Heart right ventricle (tissue), 16 donors: ENCODE measurements at regions not wholly inside any gene's neighbourhood (a gene's known extent, or its start where the extent isn't known, plus 50 kb on each side); places are given as distances from the start of the nearest gene placed in this dataset.

Experiments used
- ATAC-seq, 8 donors: fragments of 200-7000 bp; cut with Tn5 transposase; one replicate each; pipeline ENCODE4 v1.9.1; 2020; ENCODE audit warnings: mild to moderate bottlenecking in 8 of 8, moderate library complexity in 8 of 8, moderate number of reproducible peaks in 1 of 8
- DNase-seq, 2 donors: peaks; one replicate each; pipeline ENCODE4 v3.0.0-alpha.2; 2020
- H3K27ac ChIP-seq, 10 donors: fragments of 200-600 bp; sonication (generic) in 2 of 10; one replicate each; pipeline versions ENCODE4 v1.5.0 to v1.8.0; 2020 to 2022; ENCODE audit warnings: mild to moderate bottlenecking in 3 of 10
- H3K27me3 ChIP-seq, 7 donors: fragments of 200-600 bp; one replicate each; pipeline ENCODE4 v1.8.0; 2021 to 2022; ENCODE audit warnings: mild to moderate bottlenecking in 2 of 7
- H3K36me3 ChIP-seq, 9 donors: fragments of 200-600 bp; sonication (generic) in 1 of 9; one replicate each; pipeline versions ENCODE4 v1.5.0 to v1.8.0; 2020 to 2022; ENCODE audit warnings: mild to moderate bottlenecking in 2 of 9
- H3K4me1 ChIP-seq, 9 donors: fragments of 200-600 bp; sonication (generic) in 1 of 9; one replicate each; pipeline versions ENCODE4 v1.5.0 to v1.8.0; 2020 to 2022; ENCODE audit warnings: mild to moderate bottlenecking in 4 of 9
- H3K4me3 ChIP-seq, 10 donors: fragments of 200-600 bp; sonication (generic) in 2 of 10; one replicate each; pipeline versions ENCODE4 v1.5.0 to v1.8.0; 2020 to 2022; ENCODE audit warnings: mild to moderate bottlenecking in 7 of 10, moderate library complexity in 2 of 10
- H3K9me3 ChIP-seq, 11 donors: fragments of 200-600 bp in 10 of 11; sonication (generic) in 2 of 11; one replicate each; pipeline versions ENCODE4 v1.5.0 to v1.8.0; 2013 to 2022; ENCODE audit warnings: mild to moderate bottlenecking in 2 of 11, control low read depth in 1 of 11, moderate library complexity in 1 of 11
- CTCF ChIP-seq, 9 donors: fragments of 200-600 bp; sonication (generic) in 2 of 9; IDR thresholded peaks; one replicate each; pipeline versions ENCODE4 v1.5.0 to v1.8.0; 2021 to 2022; ENCODE audit warnings: antibody characterized with exemption in 9 of 9, mild to moderate bottlenecking in 5 of 9, moderate library complexity in 1 of 9
- WGBS, 2 donors: extraction: QIAGEN DNeasy Blood & Tissue Kit; methylation state at CpG; one replicate each; pipeline ENCODE4 v1.1.7; 2013; ENCODE audit warnings: inconsistent platforms in 1 of 2; 5-methylcytosine and 5-hydroxymethylcytosine counted together
- intact Hi-C, 10 donors: fragments of 100-400 bp; cut with DNase I; formaldehyde crosslinking; loops; one replicate each; pipeline versions ENCODE4 v1.11.1 to v1.14.2; 2022
- donor health status: Arrhythmogenic right ventricular cardiomyopathy.
- donor health status: ischemic (EF 13 %, LVEDD 7.1; RV severe dilation, severe dysfunction).
- donor health status: healthy with polysubstance abuse.
- donor health status: DM: no; HTN: yes; CAD: no.
- donor health status: DM: no; HTN: no; CAD: no.
- donor health status: ischemic (EF 25% LVEDD 6.9; RV normal size, moderate dysfunction).
- donor health status: ischemic (EF 25% LVEDD 5.7; RV mildly dilated, moderate dysfunction).
- donor health status: healthy.
- donor health status: DM: yes; HTN: yes; CAD: no.
- donor health status: Ischemic cardiomyopathy.
- donor health status: ischemic (EF 35%, LVEDD 5.7; RV mildly dilated, moderate dysfunction).
- donor health status: nonischemic (EF 11% LVEDD 7.7; RV severe dilation, severe dysfunction).
- donor health status: DM: yes; HTN: yes; CAD: no.
- donor health status: PGD.
- donor health status: ischemic (EF 29% LVEDD 5.4; RV normal size, mild dysfunction).
- donor health status: nonischemic (EF 23%, LVEDD 6.1; RV moderate dilation, normal function).

- no peaks in the 10 kb centered on the region for H3K9me3 ChIP-seq
- no peak for TF ChIP-seq CTCF (IDR thresholded peaks at IDR 0.05)
- no peaks in the 10 kb centered on the region for H3K27me3 ChIP-seq
- ATAC-seq (no peak), DNase-seq (no peak)
- 37 to 38% methylated on average over 2 of the region's 2 CpGs for WGBS, 2 donors
- no peak overlapping the region for H3K27ac ChIP-seq
- no peaks in the 10 kb centered on the region for H3K4me1 ChIP-seq
- H3K4me3 ChIP-seq, result no peak overlapping the region
- intact Hi-C loops, result no loop called here
- no peaks in the 10 kb centered on the region for H3K36me3 ChIP-seq
These were observed 983.0 kb upstream of the LRFN5 start for GRCh38 chr14:40623643-40624042.

GRCh38 chr14:40618225-40618898, 988.3 kb upstream of the LRFN5 start:
- intact Hi-C loops, result no loop called here
- Histone ChIP-seq H3K9me3 (no peaks in the 10 kb centered on the region), H3K27ac (no peak overlapping the region), H3K4me1 (no peaks in the 10 kb centered on the region), H3K36me3 (no peaks in the 10 kb centered on the region), H3K4me3 (no peak overlapping the region), H3K27me3 (no peaks in the 10 kb centered on the region)
- no peak for TF ChIP-seq CTCF (IDR thresholded peaks at IDR 0.05)
- no peak for ATAC-seq
- WGBS, 2 donors, result 53 to 66% methylated on average over 3 of the region's 3 CpGs
- DNase-seq, result no peak

- 79 to 83% methylated on average over 3 of the region's 3 CpGs for WGBS, 2 donors
- Histone ChIP-seq H3K4me1 (no peaks in the 10 kb centered on the region), H3K27me3 (no peaks in the 10 kb centered on the region), H3K27ac (no peak overlapping the region), H3K36me3 (no peaks in the 10 kb centered on the region), H3K4me3 (no peak overlapping the region), H3K9me3 (peaks cover 0 to 5% (median 0%) of the 10 kb centered on the region in 11 donors)
- DNase-seq (no peak), ATAC-seq (no peak)
- no peak for TF ChIP-seq CTCF (IDR thresholded peaks at IDR 0.05)
- intact Hi-C loops, result no loop called here
These were observed 990.1 kb upstream of the LRFN5 start for GRCh38 chr14:40616579-40616978.

GRCh38 chr14:40601063-40601462, 1005.6 kb upstream of the LRFN5 start:
- Histone ChIP-seq H3K4me1 (no peaks in the 10 kb centered on the region), H3K27ac (no peak overlapping the region), H3K27me3 (no peaks in the 10 kb centered on the region), H3K9me3 (peaks cover 0 to 2% (median 0%) of the 10 kb centered on the region in 11 donors), H3K36me3 (no peaks in the 10 kb centered on the region), H3K4me3 (no peak overlapping the region)
- no peak for ATAC-seq
- TF ChIP-seq CTCF (IDR thresholded peaks at IDR 0.05), result no peak
- intact Hi-C loops, result no loop called here
- no peak for DNase-seq
